ENCODE measurements at regions not wholly inside any gene's neighbourhood (a gene's known extent, or its start where the extent isn't known, plus 50 kb on each side); places are given as distances from the start of the nearest gene placed in this dataset.

DNA sequence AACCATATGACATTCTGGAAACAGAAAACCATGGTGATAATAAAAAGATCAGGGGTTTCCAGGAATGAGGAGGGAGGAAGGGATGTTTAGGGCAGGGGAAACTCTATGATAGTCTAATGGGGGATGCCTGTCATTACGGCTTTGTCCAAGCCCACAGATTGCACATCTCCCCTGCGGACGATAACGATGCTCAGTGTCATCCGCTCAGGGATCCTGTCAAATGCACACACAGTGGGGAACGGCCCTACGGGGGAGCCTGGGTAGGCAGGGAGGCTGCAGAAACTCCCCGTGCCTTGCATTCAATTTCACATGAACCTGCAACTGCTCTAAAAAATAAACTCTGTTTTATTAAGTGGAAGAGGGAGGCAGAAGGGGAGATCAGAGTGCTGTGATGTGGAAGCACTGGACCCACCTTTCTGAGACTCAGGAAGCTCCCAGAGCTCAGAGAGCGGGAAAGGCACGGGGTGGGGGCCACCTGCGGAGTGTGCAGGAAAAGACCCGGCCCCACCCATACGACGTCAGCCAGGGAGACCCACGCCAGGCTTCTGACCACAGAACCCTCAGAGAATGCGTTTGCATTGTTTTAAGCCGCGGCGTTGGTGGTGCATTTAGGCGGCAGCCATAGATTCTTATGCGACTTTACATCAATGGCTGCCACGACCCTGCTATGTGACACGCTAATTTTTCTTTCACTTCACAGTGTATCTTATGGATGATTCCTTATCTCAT, 543.5 kb downstream of the BRD1 start:
- WGBS, 2 experiments (ENCODE audit: extremely low coverage in 2 of 2, insufficient read length in 1 of 2): 66% methylated on average over 7 of the region's 23 CpGs; no CpG with 5 or more reads in 1 of the 2 experiments
- TF ChIP-seq BHLHE40 (IDR thresholded peaks at IDR 0.05; ENCODE audit: low read depth, low read length): no peak
- TF ChIP-seq MXI1 (IDR thresholded peaks at IDR 0.05; ENCODE audit: borderline replicate concordance, low read depth, low read length): no peak
- TF ChIP-seq, protein P1, sequence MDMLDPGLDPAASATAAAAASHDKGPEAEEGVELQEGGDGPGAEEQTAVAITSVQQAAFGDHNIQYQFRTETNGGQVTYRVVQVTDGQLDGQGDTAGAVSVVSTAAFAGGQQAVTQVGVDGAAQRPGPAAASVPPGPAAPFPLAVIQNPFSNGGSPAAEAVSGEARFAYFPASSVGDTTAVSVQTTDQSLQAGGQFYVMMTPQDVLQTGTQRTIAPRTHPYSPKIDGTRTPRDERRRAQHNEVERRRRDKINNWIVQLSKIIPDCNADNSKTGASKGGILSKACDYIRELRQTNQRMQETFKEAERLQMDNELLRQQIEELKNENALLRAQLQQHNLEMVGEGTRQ (IDR thresholded peaks at IDR 0.05; ENCODE audit: low read depth, low read length): no peak
- no peak for TF ChIP-seq MAZ (IDR thresholded peaks at IDR 0.05; ENCODE audit: borderline replicate concordance, low read depth, low read length)
- TF ChIP-seq, protein P2, sequence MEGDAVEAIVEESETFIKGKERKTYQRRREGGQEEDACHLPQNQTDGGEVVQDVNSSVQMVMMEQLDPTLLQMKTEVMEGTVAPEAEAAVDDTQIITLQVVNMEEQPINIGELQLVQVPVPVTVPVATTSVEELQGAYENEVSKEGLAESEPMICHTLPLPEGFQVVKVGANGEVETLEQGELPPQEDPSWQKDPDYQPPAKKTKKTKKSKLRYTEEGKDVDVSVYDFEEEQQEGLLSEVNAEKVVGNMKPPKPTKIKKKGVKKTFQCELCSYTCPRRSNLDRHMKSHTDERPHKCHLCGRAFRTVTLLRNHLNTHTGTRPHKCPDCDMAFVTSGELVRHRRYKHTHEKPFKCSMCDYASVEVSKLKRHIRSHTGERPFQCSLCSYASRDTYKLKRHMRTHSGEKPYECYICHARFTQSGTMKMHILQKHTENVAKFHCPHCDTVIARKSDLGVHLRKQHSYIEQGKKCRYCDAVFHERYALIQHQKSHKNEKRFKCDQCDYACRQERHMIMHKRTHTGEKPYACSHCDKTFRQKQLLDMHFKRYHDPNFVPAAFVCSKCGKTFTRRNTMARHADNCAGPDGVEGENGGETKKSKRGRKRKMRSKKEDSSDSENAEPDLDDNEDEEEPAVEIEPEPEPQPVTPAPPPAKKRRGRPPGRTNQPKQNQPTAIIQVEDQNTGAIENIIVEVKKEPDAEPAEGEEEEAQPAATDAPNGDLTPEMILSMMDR (conservative IDR thresholded peaks at IDR 0.05; ENCODE audit: low read depth, low read length): no peak
- TF ChIP-seq, protein P3, sequence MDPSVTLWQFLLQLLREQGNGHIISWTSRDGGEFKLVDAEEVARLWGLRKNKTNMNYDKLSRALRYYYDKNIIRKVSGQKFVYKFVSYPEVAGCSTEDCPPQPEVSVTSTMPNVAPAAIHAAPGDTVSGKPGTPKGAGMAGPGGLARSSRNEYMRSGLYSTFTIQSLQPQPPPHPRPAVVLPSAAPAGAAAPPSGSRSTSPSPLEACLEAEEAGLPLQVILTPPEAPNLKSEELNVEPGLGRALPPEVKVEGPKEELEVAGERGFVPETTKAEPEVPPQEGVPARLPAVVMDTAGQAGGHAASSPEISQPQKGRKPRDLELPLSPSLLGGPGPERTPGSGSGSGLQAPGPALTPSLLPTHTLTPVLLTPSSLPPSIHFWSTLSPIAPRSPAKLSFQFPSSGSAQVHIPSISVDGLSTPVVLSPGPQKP (IDR thresholded peaks at IDR 0.05; ENCODE audit: borderline replicate concordance, low read depth, low read length): no peak
- TF ChIP-seq RCOR1 (IDR thresholded peaks at IDR 0.05; ENCODE audit: insufficient replicate concordance, low read length): no peak
- no peak for TF ChIP-seq RFX5 (IDR thresholded peaks at IDR 0.05; ENCODE audit: low read depth, low read length)
- no peak for TF ChIP-seq NFE2L2 (IDR thresholded peaks at IDR 0.05; ENCODE audit: low read depth, low read length)
- TF ChIP-seq CHD1 (IDR thresholded peaks at IDR 0.05; ENCODE audit: low read depth, low read length): no peak
- no peak for TF ChIP-seq SMC3 (IDR thresholded peaks at IDR 0.05; ENCODE audit: low read depth, low read length)
- TF ChIP-seq RAD21 (IDR thresholded peaks at IDR 0.05; ENCODE audit: low read length): no peak
- no peak for TF ChIP-seq CEBPB (IDR thresholded peaks at IDR 0.05; ENCODE audit: low read depth, low read length)
- no peak for TF ChIP-seq MAFK (IDR thresholded peaks at IDR 0.05; ENCODE audit: low read depth, low read length)
- TF ChIP-seq POLR2A (IDR thresholded peaks at IDR 0.05; ENCODE audit: low read depth, low read length): no peak
- no peak for TF ChIP-seq FOS (IDR thresholded peaks at IDR 0.05; ENCODE audit: low read depth, low read length)
- DNase-seq (no peak), ATAC-seq (ENCODE audit: low read depth) (no peak)
- no peak overlapping the region for H2BK20ac ChIP-seq (ENCODE audit: low read depth, low read length)
- BruUV-seq (replicated peaks): no TSS peak
- no peaks in the 10 kb centered on the region for H3K9me1 ChIP-seq (ENCODE audit: insufficient read depth, low read length)
- dilution Hi-C loops (cut with HindIII; ENCODE audit: low sequenced_read_pairs, unreplicated experiment) (no loop called here), intact Hi-C loops (cut with micrococcal nuclease) (no loop called here), in situ Hi-C loops (cut with MboI; ENCODE audit: low sequenced_read_pairs) (no loop called here)
- H3K56ac ChIP-seq (ENCODE audit: extremely low read depth, insufficient read depth, low read length): no peak overlapping the region
- H2AK5ac ChIP-seq (ENCODE audit: low read depth, low read length): no peak overlapping the region
- no peak overlapping the region for H3K27ac ChIP-seq (ENCODE audit: insufficient read depth, low read length)
- no peak overlapping the region for H2AK9ac ChIP-seq (replicated peaks; ENCODE audit: low read depth, low read length, poor library complexity)
- H3K36me3 ChIP-seq (ENCODE audit: control insufficient read depth, insufficient read depth, low read length): no peaks in the 10 kb centered on the region
- no peaks in the 10 kb centered on the region for H3K27me3 ChIP-seq (ENCODE audit: control insufficient read depth, insufficient read depth, low read length)
- H3K18ac ChIP-seq (ENCODE audit: low read depth, low read length): no peak overlapping the region
- no peak overlapping the region for H2BK15ac ChIP-seq (ENCODE audit: low read depth, low read length)
- no peak overlapping the region for H3K4me3 ChIP-seq (ENCODE audit: insufficient read depth, low read depth, low read length)
- H4K8ac ChIP-seq (ENCODE audit: low read depth in 2 of 2, low read length in 2 of 2): no peak overlapping the region
- no peak overlapping the region for H3K4me2 ChIP-seq (ENCODE audit: low read depth, low read length)
- no peak overlapping the region for H4K5ac ChIP-seq (ENCODE audit: low read depth, low read length)
- CTCF ChIA-PET: no interaction called here
- H3K4me1 ChIP-seq (ENCODE audit: control insufficient read depth, insufficient read depth, low read length): no peaks in the 10 kb centered on the region
- no peak overlapping the region for H3K9ac ChIP-seq (ENCODE audit: low read depth, low read length)
- H2AFZ ChIP-seq (replicated peaks; ENCODE audit: low read length, poor library complexity): no peak overlapping the region
- H4K20me1 ChIP-seq (ENCODE audit: insufficient read depth, low read length): no peaks in the 10 kb centered on the region
- no peaks in the 10 kb centered on the region for H3K79me1 ChIP-seq (ENCODE audit: low read depth in 1 of 2, low read length in 2 of 2)
- H3K23ac ChIP-seq (ENCODE audit: low read depth, low read length): no peak overlapping the region
- no peak overlapping the region for H4K91ac ChIP-seq (ENCODE audit: insufficient read depth, low read depth, low read length)
- H2BK5ac ChIP-seq (ENCODE audit: low read depth, low read length, poor library complexity, severe bottlenecking): no peak overlapping the region
- H3K4ac ChIP-seq (ENCODE audit: low read depth, low read length): no peak overlapping the region
- no peak overlapping the region for H2BK120ac ChIP-seq (ENCODE audit: low read depth, low read length)
- peaks cover 48% of the 10 kb centered on the region for H3K9me3 ChIP-seq (ENCODE audit: control insufficient read depth, insufficient read depth, low read length)
- POLR2A ChIA-PET (ENCODE audit: unreplicated experiment): no interaction called here
- H3K14ac ChIP-seq (replicated peaks; ENCODE audit: low read depth, low read length): no peak overlapping the region

All from IMR-90 (cell line).